Fibroblast of lung (primary cell): ENCODE measurements at regions not wholly inside any gene's neighbourhood (a gene's known extent, or its start where the extent isn't known, plus 50 kb on each side); places are given as distances from the start of the nearest gene placed in this dataset.

Experiments
- DNase-seq, 2 donors: peaks; one replicate each; pipeline versions ENCODE4 v3.0.0 to v3.0.0-alpha.2; 2010; ENCODE audit warnings: low read depth in 2 of 2
- H2AFZ ChIP-seq: 2 replicates; pipeline ENCODE4 v1.5.1; 2012; ENCODE audit warnings: low read length, control low read depth, inconsistent platforms
- H3K27ac ChIP-seq: 2 replicates; pipeline ENCODE4 v1.5.1; 2011; ENCODE audit warnings: low read length, control low read depth; ENCODE audit not compliant: insufficient read depth
- H3K27me3 ChIP-seq: 2 replicates; pipeline ENCODE4 v1.5.1; 2011; ENCODE audit warnings: mild to moderate bottlenecking, low read length; ENCODE audit not compliant: control insufficient read depth, insufficient read depth
- H3K36me3 ChIP-seq: 2 replicates; pipeline ENCODE4 v1.5.1; 2011; ENCODE audit warnings: low read length; ENCODE audit not compliant: control insufficient read depth, insufficient read depth
- H3K4me1 ChIP-seq: 2 replicates; pipeline ENCODE4 v1.5.1; 2011; ENCODE audit warnings: low read length; ENCODE audit not compliant: control insufficient read depth, insufficient read depth; ENCODE audit errors: extremely low read depth
- H3K4me2 ChIP-seq: 2 replicates; pipeline ENCODE4 v1.5.1; 2011; ENCODE audit warnings: low read length, control low read depth; ENCODE audit not compliant: insufficient read depth; ENCODE audit errors: extremely low read depth
- H3K4me3 ChIP-seq, 4 experiments: fragments of 200-600 bp in 1 of 4; sonication (generic) in 1 of 4; replicated peaks in 1 of 4; 2 replicates each; pipeline ENCODE4 v1.5.1; 2011 to 2016; ENCODE audit warnings: low read length in 4 of 4, low read depth in 3 of 4, mild to moderate bottlenecking in 3 of 4, control low read depth in 2 of 4, inconsistent platforms in 1 of 4, mixed read lengths in 1 of 4; ENCODE audit not compliant: insufficient read depth in 1 of 4; ENCODE audit errors: control extremely low read depth in 1 of 4
- H3K79me2 ChIP-seq: 2 replicates; pipeline ENCODE4 v1.5.1; 2012; ENCODE audit warnings: mild to moderate bottlenecking, low read length, inconsistent platforms; ENCODE audit not compliant: control insufficient read depth, insufficient read depth
- H3K9ac ChIP-seq: 2 replicates; pipeline ENCODE4 v1.5.1; 2011; ENCODE audit warnings: mild to moderate bottlenecking, low read length, control low read depth; ENCODE audit not compliant: insufficient read depth
- H3K9me3 ChIP-seq: 2 replicates; pipeline ENCODE4 v1.5.1; 2012; ENCODE audit warnings: low read depth, low read length; ENCODE audit not compliant: control insufficient read depth, insufficient read depth
- H4K20me1 ChIP-seq: 2 replicates; pipeline ENCODE4 v1.5.1; 2011; ENCODE audit warnings: low read length; ENCODE audit not compliant: control insufficient read depth, insufficient read depth; ENCODE audit errors: extremely low read depth
- CTCF ChIP-seq, 2 donors: IDR thresholded peaks in 1 of 2; conservative IDR thresholded peaks in 1 of 2; 1 replicate in 1 of 2; 2 replicates in 1 of 2; pipeline ENCODE4 v1.5.1; 2011 to 2012; ENCODE audit warnings: low read length in 2 of 2, control low read depth in 1 of 2, inconsistent platforms in 1 of 2, low read depth in 1 of 2, mild to moderate bottlenecking in 1 of 2
- EZH2 ChIP-seq: IDR thresholded peaks from 2 replicates; pipeline ENCODE4 v1.5.1; 2012; ENCODE audit warnings: low read length, control low read depth, mild to moderate bottlenecking; ENCODE audit errors: missing control alignments

- TF ChIP-seq CTCF (conservative IDR thresholded peaks at IDR 0.05 in 1 of 2, IDR thresholded peaks at IDR 0.05 in 1 of 2; ENCODE audit: low read depth in 1 of 2, low read length in 2 of 2) (no peak), EZH2 (no peak)
- Histone ChIP-seq H3K36me3 (no peaks in the 10 kb centered on the region), H4K20me1 (no peaks in the 10 kb centered on the region), H3K9me3 (no peaks in the 10 kb centered on the region), H3K9ac (no peak overlapping the region), H3K4me1 (no peaks in the 10 kb centered on the region), H3K4me3 (no peak overlapping the region), H3K27me3 (no peaks in the 10 kb centered on the region), H3K27ac (no peak overlapping the region), H2AFZ (no peak overlapping the region), H3K79me2 (no peaks in the 10 kb centered on the region), H3K4me2 (no peak overlapping the region)
- DNase-seq, result peak in 1 of 2 donors; percentile 69
Observed at GRCh38 chr6:164247106-164247505, 832.6 kb downstream of the QKI start.

GRCh38 chr6:164246082-164246481, 831.6 kb downstream of the QKI start:
- H3K36me3 ChIP-seq, result no peaks in the 10 kb centered on the region
- H3K4me1 ChIP-seq, result no peaks in the 10 kb centered on the region
- no peak overlapping the region for H3K9ac ChIP-seq
- H3K27ac ChIP-seq, result no peak overlapping the region
- no peak overlapping the region for H3K4me3 ChIP-seq
- H3K9me3 ChIP-seq, result no peaks in the 10 kb centered on the region
- H2AFZ ChIP-seq, result no peak overlapping the region
- H3K79me2 ChIP-seq, result no peaks in the 10 kb centered on the region
- no peak overlapping the region for H3K4me2 ChIP-seq
- DNase-seq, result no peak
- no peaks in the 10 kb centered on the region for H3K27me3 ChIP-seq
- H4K20me1 ChIP-seq, result no peaks in the 10 kb centered on the region
- TF ChIP-seq CTCF (conservative IDR thresholded peaks at IDR 0.05 in 1 of 2, IDR thresholded peaks at IDR 0.05 in 1 of 2; ENCODE audit: low read depth in 1 of 2, low read length in 2 of 2) (no peak), EZH2 (no peak)

DNA sequence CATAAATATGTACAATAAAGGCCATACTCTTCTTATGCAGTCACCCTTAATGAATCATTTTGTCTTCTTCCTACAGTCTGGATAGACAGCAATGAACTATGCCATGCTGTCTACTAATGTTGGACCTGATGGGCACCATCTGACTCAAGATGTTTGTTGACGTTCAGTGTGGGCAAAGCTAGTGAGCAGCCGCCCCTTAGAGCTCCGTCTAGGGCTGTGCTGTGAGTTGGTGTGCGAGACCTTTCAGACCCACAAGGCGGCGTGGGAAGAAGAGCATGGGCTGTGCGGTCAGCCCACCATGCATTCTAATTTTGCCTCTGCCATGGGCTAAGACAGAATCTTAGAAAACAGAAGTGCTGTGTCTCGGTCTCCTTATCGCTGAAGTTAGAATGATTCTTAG, 829.4 kb downstream of the QKI start:
- Histone ChIP-seq H3K27ac (no peak overlapping the region), H3K4me2 (no peak overlapping the region), H3K4me3 (no peak overlapping the region), H3K36me3 (no peaks in the 10 kb centered on the region), H3K4me1 (no peaks in the 10 kb centered on the region), H3K9me3 (no peaks in the 10 kb centered on the region), H4K20me1 (no peaks in the 10 kb centered on the region), H2AFZ (no peak overlapping the region), H3K27me3 (no peaks in the 10 kb centered on the region), H3K79me2 (no peaks in the 10 kb centered on the region), H3K9ac (no peak overlapping the region)
- no peak for DNase-seq
- TF ChIP-seq CTCF (conservative IDR thresholded peaks at IDR 0.05 in 1 of 2, IDR thresholded peaks at IDR 0.05 in 1 of 2; ENCODE audit: low read depth in 1 of 2, low read length in 2 of 2) (no peak), EZH2 (no peak)
